GM21576 (cell line): ENCODE measurements at regions not wholly inside any gene's neighbourhood (a gene's known extent, or its start where the extent isn't known, plus 50 kb on each side); places are given as distances from the start of the nearest gene placed in this dataset.

Experiments
- ATAC-seq: cut with Tn5 transposase; IDR thresholded peaks from one replicate; pipeline ENCODE4 v1.9.1; 2021; ENCODE audit warnings: mild to moderate bottlenecking, moderate library complexity; ENCODE audit not compliant: unreplicated experiment

DNA sequence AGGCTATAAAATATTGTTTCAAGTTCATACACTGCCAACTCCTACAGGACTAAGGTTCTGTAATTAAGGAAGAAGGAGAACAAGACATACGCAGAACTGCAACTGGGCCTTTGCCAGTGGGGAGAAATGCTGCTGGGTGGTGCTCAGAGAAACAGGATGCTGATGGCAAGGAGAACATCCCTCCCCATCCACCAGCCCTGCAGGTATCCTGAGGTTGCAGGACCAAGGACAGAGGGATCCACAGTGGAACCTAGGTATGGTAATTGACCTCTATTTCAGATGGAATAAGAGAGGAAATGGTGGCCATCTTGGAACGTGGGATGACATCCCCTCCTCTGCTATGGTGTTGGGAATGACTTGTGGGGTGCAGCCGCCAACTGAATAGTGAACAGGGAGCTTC, 206.3 kb upstream of the S1PR3 start:
- no peak for ATAC-seq

DNA sequence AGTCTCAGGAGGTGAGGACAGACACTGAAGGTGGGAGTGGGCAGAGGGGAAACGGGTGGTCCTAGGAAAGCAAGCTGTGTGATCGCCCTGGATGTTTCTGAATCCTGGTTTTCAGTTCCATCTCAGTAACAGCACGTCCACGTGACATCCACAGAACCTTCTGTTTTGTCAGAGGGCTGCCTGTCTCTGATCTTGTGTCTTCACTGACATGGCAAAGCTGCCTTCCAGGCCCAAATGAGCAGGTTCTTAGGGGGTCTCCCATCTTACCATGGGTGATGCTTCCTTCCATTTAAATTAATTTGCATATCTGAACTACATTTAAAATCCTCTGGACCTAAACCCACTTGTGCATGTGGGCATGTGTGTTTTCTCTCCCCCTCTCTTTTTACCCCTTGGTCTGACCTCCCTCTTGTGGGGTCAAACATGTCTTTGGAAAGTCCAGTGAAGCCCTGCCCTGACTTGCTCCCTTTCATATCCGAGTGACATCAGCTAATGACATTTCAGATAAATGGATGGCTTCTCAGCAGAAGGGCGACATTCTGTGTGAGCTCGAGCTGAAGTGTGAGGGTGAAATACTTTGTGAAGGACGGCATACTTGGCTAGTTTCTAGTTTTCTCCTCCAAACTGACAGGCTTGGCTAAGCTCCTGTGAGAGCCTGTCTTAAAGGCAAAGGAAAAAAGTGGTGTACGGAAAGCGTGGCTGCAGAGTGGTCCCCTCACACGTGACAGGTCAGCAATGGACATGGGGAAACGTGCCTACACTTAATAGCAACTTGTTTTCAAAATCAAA, 204.8 kb upstream of the S1PR3 start:
- ATAC-seq = no peak

DNA sequence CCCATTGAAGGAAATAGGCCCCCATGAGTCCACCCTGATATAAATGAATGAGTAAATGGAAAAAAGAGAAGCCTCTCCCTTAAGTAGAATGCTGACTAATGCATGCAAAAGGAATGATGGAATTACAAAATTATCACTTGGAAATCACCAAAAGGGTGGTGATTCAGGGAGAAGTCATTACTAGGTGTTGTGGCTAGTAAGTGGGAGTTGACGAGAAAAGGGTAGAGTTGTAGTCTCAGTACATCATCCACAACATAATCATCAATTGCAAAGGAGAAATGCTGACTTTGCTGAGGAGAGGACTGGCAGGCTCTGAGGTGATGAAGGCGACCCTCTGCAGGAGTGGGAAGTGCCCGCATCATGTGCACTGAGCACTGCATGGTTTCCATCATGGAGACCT, 201.5 kb upstream of the S1PR3 start:
- no peak for ATAC-seq

DNA sequence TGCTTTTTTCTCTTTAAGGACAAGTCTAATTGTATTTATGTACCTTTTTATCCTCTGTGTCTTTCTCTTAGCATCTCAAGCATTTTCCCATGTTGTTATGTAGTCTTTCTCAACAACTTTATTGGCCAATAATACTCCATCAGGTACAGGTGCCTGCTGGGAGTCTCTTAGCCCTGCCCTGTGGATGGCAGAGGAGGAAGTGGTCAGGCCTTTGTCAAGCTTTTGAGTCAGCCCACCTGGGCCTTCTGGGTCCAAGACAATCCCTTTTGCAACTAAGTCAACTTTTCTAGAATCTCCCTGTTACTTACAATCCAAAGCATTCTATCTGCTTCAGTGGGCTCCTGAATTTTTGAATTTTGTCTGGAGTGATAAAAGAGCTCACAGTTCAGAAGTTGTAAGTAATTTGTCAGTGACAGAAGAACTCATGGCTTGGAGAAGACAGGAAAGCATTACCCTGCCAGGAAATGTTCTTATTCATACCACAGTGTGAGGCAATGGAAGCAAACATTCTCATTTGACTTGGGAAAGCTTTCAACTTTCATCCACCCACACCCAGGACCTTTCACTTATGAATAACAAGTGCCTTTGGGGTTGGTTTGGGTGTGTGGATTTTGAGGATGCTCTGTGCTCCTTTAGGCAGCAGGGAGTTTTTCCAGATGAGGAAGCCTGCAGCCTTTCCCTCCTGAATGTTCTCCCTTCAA, 200.0 kb upstream of the S1PR3 start:
- ATAC-seq = no peak

DNA sequence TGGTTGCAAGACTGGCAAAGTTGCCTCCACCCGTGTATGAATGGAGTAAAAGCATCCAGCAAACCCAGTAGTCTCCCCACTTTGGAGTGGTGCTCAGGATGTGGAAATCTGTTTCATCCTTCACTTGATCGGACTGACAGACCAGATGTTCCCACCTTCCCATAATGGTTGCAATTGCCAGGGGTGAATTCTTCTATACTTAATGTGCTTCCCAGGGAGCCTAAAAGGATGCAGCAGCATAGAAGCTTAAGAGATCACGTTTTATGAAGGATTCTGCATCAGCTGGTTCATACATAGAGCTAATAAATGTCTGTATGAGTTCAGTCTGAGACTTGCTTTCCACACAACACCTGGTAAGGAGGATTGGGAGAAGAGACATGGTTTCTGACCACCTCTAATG, 198.8 kb upstream of the S1PR3 start:
- no peak for ATAC-seq

DNA sequence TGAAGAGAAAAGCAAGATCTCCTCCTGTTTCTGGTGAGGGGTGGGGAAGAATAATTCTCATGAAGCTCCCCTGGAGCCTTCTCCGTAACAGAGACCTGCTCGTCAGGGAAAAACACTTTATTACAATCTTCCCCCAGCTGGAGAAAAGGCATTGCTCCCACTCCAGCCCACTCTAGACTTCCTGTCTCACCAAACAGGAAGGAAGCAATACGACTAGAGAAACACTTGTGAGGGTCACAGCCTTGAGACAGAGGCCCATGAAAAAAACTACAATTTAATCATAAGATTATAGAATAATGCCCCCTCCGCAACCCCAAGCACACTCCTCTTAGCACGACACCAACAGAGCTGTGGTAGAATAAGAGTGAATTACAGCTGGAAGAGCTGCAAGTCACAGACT, 197.2 kb upstream of the S1PR3 start:
- no peak for ATAC-seq

DNA sequence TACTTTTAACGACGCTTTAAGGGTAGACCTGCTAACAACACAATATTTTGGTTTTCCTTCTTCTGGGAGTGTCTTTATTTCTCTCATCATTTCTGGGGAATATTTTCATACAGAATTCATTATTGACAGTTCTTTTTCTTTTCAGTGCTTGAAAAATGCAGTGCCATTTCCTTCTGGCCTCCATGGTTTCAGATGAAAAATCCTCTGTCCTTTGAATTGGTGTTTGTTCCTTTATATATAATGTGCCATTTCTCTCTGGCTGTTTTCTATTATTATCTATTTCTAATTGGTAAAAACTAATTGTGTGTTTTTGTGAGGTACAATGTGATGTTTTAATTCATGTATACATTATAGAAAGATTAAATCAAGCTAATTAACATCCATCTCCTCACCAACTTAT, 194.3 kb upstream of the S1PR3 start:
- no peak for ATAC-seq

DNA sequence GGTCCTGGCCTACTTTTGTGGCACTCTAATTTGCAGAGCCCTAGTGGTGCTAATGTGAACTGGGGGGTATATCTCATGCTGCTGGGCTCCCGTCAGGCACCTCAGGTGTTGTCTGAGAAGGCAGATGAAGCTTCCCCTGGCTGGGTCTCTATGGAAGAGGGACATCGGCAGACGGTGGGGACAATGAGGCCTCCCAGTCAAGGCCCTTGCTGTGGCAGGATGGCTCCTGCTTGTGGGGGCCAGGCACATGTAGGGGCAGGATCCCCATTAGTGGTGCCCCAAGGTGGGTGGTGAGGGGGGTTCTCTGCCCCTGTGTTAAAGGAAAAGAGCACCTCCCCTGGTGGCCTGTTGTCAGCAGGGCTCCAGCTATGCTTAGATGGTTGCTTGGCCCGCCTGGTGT, 192.8 kb upstream of the S1PR3 start:
- ATAC-seq = no peak

DNA sequence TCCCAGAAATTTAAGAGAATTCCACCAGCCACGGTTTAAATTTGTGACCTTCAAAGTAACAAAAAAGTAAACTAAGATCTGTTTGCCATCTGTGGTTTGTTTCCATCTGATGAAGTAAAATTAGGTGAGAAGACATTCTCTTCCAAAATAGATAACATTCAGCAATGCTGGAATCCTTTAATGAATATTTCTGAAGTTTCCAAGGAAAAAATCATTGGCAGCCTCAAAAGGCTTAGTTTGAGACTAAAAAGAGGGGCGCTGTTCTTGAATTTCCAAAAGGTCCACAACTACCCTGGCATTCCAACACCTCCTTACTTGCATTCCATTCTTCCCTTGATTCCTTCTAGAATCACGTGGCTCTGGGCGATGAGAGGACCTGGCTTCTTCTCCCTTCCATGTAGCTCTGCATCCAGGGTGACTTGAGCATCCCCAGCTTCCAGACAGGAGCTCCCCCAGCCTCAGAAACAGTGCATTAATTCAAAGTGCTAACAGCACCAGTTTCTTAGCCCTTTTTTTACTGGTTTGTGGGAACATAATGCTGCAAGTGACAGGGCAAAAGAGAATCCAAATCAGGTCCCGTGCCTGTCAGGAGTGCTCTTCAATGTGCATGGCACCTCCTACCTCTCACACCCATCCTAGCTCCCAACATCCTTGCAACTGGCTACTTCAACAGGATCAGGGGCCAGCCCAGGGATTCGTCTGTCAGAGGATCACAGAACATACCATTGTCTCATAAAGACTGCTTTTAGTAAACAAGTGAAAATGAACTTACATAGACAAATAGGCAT, 191.5 kb upstream of the S1PR3 start:
- ATAC-seq = no peak

DNA sequence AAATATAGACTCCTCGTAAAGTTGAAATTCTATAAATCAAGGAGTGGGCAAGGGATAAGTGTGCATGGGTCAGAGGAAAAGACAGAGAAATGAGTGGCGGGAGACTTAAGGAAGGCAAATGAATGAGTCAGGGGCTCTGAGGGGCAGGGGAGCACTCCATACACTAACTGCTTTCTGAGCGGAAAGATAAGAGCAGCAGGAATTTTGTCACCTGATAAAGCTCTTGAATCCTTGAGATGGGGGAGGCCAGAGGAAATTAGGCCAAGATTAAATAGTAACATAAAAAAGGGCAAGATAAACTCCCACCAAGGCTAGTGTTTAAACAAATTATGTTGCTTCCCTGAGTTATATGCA, 191.0 kb upstream of the S1PR3 start:
- no peak for ATAC-seq

DNA sequence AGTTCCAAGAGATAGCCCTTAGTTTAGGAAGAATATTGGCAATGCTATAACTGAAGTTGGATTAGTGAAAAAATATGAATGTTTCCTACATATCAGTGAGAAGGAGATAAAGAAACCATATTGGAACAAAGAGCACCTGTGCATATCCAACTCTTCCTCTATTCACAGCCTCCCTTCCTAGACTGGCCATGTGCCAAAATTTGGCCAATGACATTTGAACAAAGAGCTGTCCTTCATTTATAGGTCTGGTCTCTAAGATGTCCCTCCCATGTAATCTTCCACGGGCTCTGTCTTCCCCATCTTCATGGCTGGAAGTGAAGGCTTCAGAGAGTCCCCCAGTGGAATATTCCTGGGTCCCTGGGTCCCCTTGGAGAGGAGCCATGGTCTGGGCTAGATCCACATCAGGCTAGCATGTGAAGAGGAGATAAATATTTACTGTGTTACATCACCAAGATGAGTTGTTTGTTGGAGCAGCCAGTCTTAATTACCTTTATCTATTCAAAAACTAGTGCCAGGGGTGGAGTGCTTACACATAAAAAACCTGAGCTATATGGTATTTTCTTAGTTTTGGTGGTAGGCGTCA, 190.0 kb upstream of the S1PR3 start:
- no peak for ATAC-seq

DNA sequence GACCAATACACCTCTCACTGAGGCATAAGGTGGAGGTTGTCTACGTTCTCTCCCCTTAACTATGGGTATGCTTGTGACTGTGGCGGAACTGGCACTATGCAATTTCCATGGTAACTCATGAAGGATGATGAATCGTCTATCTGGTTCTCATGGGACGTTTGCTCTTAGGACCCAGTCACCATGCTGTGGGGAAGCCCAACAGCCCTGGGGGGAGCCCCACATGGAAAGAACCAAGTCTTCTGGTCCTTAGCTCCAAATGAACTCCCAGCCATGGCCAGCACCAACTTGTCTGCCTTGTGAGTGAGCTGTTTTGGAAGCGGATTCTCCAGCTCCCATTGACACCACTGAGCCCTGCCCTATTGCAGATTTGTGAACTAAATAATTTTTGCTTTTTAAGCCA, 188.7 kb upstream of the S1PR3 start:
- no peak for ATAC-seq

DNA sequence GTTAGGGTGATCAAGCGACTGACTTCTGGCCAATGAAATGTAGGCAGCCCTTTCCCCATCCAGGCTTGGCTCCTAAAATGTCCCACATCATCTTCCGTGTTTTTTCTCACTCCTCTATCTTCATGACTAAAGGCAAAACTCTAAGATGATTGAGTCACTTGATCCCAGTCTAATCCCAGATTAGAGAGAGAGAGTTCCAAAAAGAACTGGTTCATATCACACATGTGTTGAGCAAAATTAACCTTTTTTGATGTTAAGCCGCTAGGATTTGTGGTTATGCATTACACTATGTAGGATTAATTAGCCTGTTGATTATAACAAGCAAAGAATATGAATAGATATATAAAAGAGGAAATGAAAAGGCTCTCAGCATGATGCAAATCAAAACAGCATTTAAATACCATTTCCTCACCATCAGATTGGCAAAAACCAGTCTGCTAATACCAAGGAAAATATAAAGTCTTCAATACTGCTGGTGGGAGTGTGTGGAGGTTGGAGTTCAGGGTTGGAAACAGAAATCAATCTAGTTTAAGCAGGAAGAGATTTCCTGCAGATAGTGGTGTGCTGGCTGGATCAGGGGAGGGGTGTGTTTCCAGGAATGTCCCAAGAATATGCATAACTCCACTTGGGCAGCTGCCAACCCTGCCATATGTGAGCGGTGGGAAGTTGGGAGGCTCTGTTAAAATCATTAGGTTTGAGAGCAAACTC, 187.6 kb upstream of the S1PR3 start:
- no peak for ATAC-seq

DNA sequence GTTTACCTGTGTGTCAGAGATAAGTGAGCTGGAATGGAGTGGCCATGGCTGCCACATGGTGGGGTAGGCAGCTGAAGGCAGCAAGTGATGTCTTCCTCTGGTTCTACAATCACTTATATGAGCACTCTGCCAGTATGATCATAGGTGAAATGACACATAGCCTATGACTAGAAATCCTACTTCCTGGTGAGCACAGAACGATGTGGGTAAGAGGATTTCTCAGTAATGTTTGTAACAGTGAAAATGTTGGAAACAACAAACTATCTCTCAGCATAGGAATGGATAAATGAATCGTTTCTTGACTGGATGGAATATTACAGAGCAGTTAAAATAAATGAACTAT, 187.0 kb upstream of the S1PR3 start:
- ATAC-seq = no peak

DNA sequence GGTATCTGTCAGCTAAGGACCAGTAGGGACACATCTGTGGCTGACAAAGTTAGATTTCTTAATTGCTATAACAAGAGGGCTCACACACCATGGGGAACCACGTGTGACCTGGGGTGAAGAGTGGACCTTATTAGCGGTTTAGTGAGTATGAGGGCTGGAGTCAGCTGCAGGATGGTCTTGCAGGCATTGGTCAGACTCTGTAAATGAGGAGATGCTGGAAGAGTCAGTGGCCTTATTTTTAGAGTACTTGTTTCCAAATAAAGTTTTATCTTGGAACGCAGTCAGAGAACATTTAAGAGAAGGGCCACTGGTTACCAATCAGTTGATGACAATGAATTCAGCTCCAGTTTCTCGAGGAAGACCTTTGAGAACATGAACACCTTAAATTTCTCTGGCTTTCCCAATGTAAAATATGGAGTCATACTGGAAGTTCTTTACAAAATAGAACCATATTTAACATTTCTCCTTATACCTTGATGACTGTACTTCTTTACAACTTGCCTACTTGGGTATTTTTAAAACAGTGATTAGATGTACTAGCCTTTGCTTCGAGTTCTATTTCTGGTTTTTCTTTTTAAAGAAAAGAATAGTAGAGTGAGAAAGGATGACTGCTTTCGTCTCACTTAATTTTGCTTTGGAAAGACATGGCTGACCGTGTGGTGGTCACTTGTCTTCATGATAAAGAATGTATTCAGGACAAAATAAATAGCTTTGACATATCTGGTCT, 185.9 kb upstream of the S1PR3 start:
- no peak for ATAC-seq

DNA sequence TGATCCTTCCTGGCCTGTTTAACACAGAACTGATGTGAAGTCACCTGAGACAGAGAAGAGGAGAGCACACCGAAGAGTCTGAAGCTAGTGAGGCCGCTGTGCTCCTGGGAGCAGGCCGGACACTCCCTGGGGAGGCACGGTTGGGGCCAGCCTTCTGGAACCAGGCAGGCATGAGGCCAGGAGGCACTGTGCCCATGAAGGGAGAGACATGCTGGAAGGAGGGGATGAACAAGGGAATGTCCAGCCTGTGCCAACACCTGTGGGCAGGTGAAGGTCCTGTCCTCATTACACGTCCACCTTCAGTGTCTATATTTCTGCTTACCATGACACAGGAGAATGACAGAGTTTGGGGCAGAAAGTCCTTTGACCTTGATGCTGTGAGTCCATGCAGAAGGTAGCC, 183.8 kb upstream of the S1PR3 start:
- ATAC-seq = no peak

DNA sequence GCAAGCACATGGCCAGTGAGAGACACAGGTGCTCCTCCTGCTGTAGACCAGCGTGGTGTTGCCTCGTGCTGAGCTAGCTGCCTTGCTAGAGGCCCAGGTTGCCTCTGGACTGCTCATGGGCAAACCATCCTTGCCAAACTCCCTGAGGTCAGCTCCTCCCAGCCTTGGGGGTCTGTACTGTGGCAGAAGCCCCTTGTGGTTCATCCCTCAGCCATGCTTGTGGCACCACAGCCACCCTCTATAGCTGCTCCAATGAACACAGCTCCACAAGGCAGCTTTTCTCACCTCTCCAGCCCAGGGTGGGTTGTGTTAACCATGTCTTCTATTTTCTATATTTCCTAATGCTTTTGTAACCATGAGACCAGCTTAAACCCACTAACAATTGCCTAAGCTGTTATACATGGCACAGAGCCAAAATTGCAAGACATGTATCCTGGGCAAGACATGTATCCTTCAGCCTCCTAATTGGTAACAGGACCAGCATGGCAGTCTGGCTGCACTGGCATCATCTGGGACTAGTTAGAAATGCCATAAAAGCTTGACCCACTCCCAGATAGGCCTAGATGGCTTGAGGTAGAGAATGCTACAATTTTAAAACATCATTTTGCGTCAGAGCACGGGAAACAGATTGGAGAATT, 183.1 kb upstream of the S1PR3 start:
- ATAC-seq = no peak

DNA sequence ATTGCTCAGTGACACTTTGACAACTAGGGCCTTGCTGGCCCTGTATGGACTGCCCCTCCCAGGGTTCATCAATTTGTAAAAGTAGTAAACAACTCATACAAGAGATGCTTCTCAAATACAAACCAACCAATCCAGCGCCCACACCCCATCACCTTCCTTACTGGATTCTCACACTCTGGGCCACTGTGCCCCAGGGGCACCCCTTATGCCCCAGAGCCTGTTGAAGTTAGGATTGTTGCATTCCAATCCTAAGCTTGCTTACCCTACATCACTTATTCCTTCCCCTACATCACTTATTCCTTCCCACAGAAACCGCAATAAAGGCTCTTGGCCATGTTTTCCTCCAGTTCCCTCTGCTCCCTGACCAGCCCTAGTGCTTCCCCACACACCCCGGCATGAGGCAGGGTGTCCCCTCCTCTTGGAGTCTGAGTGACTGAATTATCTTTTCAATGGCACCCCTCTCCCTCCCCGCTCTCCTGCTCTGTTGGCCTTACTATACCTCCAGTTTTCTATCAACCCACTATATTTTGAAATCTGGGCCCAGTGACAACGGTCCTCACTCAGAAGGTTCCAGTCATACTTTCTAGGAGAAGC, 182.4 kb upstream of the S1PR3 start:
- no peak for ATAC-seq

DNA sequence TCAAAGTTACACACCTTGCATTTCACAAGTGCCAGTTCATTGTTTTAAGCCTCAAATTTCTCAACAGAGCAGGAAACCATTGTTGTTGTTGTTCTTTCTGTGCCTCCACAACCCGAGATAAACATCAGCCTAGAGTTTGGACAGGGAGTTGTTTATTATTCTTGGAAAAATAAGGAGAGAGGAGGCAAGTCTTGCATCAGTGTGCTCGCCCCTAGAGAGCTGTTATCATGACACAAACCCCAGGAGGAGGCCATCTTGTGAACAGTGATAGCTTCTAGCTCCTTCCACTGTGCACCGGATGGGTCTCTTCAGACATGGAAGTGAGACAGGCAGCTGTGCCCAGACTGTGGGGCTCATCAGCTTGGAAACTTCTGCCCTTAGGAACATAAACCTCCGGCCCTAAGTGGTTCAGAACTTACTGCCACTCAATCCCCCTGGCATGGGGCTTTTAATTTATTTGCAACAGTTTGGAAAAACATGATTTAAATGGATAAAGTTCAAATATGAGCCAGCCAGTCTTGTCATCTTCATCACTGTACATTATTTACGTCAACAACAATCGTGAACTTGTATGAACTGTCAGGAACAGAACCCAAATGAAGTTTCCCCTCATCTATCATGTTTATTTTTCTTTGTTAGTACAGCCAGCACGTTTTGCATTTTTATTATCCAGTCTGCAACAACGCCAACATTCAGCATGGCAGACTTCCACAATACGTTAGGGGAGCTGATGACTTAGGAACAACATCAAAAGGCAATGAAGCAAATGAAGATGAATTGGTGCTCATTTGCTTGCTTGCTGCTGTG, 181.7 kb upstream of the S1PR3 start:
- ATAC-seq = no peak
